ENCODE measurements at regions not wholly inside any gene's neighbourhood (a gene's known extent, or its start where the extent isn't known, plus 50 kb on each side); places are given as distances from the start of the nearest gene placed in this dataset.

DNA sequence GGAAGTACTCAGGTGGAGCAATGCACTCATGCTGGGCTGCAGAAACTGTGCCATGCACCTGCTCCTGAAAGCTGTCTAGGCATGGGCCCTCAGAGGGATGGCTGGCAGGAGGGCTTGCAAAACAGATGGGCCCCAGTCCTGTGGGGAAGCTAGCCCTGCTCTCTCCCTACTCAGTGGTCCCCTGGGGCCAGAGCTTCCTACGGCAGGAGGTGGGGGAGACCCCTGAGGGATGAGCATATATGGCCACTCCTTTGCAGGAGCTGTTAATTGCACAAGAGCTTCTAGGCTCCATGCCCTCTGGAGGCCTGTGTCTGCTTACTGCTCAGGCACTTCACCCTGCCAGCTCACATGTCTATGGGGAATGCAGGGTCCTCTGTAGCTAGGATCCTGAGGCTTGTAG lies 545.3 kb upstream of the PTPRD start:
- WGBS, 2 donors: 78 to 80% methylated on average over 1 of the region's 1 CpG

GRCh38 chr9:11158676-11159075 lies 545.9 kb upstream of the PTPRD start:
- Histone ChIP-seq H3K4me1 (ENCODE audit: control insufficient read depth in 5 of 5, insufficient read depth in 5 of 5, low read length in 5 of 5) (no peaks in the 10 kb centered on the region), H3K4me3 (no peak overlapping the region), H3K9me3 (ENCODE audit: control insufficient read depth in 4 of 4, insufficient read depth in 3 of 4, low read length in 3 of 4) (peaks cover 0 to 10% (median 5%) of the 10 kb centered on the region in 4 donors), H3K27me3 (ENCODE audit: control insufficient read depth in 3 of 3, insufficient read depth in 3 of 3, low read length in 2 of 3) (no peaks in the 10 kb centered on the region), H3K9ac (ENCODE audit: insufficient read depth in 1 of 2, low read length in 2 of 2) (no peak overlapping the region), H3K36me3 (ENCODE audit: control insufficient read depth in 4 of 4, insufficient read depth in 4 of 4, low read length in 4 of 4) (no peaks in the 10 kb centered on the region), H3K27ac (ENCODE audit: low read depth in 1 of 2, low read length in 1 of 2) (no peak overlapping the region)
- no peak for DNase-seq
- no peak for ATAC-seq (ENCODE audit: insufficient read depth, low FRiP score)
- TF ChIP-seq CTCF (IDR thresholded peaks at IDR 0.05; ENCODE audit: control extremely low read depth, extremely low read depth): no peak

More for the DNA sequence above, 545.3 kb upstream of the PTPRD start:
- Histone ChIP-seq H3K9me3 (ENCODE audit: control insufficient read depth in 4 of 4, insufficient read depth in 3 of 4, low read length in 3 of 4) (peaks cover 0 to 10% (median 5%) of the 10 kb centered on the region in 4 donors), H3K4me1 (ENCODE audit: control insufficient read depth in 5 of 5, insufficient read depth in 5 of 5, low read length in 5 of 5) (no peaks in the 10 kb centered on the region), H3K27ac (ENCODE audit: low read depth in 1 of 2, low read length in 1 of 2) (no peak overlapping the region), H3K9ac (ENCODE audit: insufficient read depth in 1 of 2, low read length in 2 of 2) (no peak overlapping the region), H3K27me3 (ENCODE audit: control insufficient read depth in 3 of 3, insufficient read depth in 3 of 3, low read length in 2 of 3) (no peaks in the 10 kb centered on the region), H3K4me3 (no peak overlapping the region), H3K36me3 (ENCODE audit: control insufficient read depth in 4 of 4, insufficient read depth in 4 of 4, low read length in 4 of 4) (no peaks in the 10 kb centered on the region)
- ATAC-seq (ENCODE audit: insufficient read depth, low FRiP score) (no peak), DNase-seq (no peak)
- TF ChIP-seq CTCF (IDR thresholded peaks at IDR 0.05; ENCODE audit: control extremely low read depth, extremely low read depth): no peak

DNA sequence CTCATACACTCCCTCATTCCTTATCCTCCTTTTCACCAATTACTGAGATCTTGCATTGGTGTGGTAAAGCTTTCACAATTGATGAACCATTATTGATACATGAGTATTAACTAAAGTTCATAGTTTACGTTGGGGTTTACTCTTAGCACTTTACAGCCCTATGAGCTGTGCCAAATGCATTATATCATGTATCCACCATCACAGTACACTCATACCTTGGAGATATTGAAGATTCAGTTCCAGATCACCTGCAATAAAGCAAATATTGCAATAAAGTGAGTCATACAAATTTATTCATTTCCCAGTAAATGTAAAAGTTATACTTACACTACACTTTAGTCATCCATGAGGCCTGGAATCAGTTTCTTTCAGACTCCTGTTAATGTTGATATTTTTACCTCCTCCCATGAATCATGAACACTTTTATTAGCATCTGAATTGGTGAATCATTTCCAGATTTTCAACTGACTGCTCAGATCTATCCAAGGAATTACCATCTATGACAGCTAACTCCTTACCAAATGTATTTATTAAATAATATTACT lies 546.6 kb upstream of the PTPRD start:
- H3K9ac ChIP-seq (ENCODE audit: insufficient read depth in 1 of 2, low read length in 2 of 2): no peak overlapping the region
- no peak for TF ChIP-seq CTCF (IDR thresholded peaks at IDR 0.05; ENCODE audit: control extremely low read depth, extremely low read depth)
- no peak for ATAC-seq (ENCODE audit: insufficient read depth, low FRiP score)
- no peak for DNase-seq
- H3K4me3 ChIP-seq: no peak overlapping the region
- peaks cover 0 to 10% (median 5%) of the 10 kb centered on the region in 4 donors for H3K9me3 ChIP-seq (ENCODE audit: control insufficient read depth in 4 of 4, insufficient read depth in 3 of 4, low read length in 3 of 4)
- H3K27me3 ChIP-seq (ENCODE audit: control insufficient read depth in 3 of 3, insufficient read depth in 3 of 3, low read length in 2 of 3): no peaks in the 10 kb centered on the region
- no peak overlapping the region for H3K27ac ChIP-seq (ENCODE audit: low read depth in 1 of 2, low read length in 1 of 2)
- WGBS, 2 donors: 74% methylated on average over 1 of the region's 1 CpG
- no peaks in the 10 kb centered on the region for H3K4me1 ChIP-seq (ENCODE audit: control insufficient read depth in 5 of 5, insufficient read depth in 5 of 5, low read length in 5 of 5)
- H3K36me3 ChIP-seq (ENCODE audit: control insufficient read depth in 4 of 4, insufficient read depth in 4 of 4, low read length in 4 of 4): no peaks in the 10 kb centered on the region

- Histone ChIP-seq H3K4me3 (no peak overlapping the region), H3K27me3 (ENCODE audit: control insufficient read depth in 3 of 3, insufficient read depth in 3 of 3, low read length in 2 of 3) (no peaks in the 10 kb centered on the region), H3K9ac (ENCODE audit: insufficient read depth in 1 of 2, low read length in 2 of 2) (no peak overlapping the region), H3K36me3 (ENCODE audit: control insufficient read depth in 4 of 4, insufficient read depth in 4 of 4, low read length in 4 of 4) (no peaks in the 10 kb centered on the region), H3K4me1 (ENCODE audit: control insufficient read depth in 5 of 5, insufficient read depth in 5 of 5, low read length in 5 of 5) (no peaks in the 10 kb centered on the region), H3K9me3 (ENCODE audit: control insufficient read depth in 4 of 4, insufficient read depth in 3 of 4, low read length in 3 of 4) (peaks cover 0 to 5% (median 1%) of the 10 kb centered on the region in 4 donors), H3K27ac (ENCODE audit: low read depth in 1 of 2, low read length in 1 of 2) (no peak overlapping the region)
- WGBS, 2 donors: 87 to 92% methylated on average over 2 of the region's 2 CpGs
- no peak for TF ChIP-seq CTCF (IDR thresholded peaks at IDR 0.05; ENCODE audit: control extremely low read depth, extremely low read depth)
- ATAC-seq (ENCODE audit: insufficient read depth, low FRiP score): no peak
- no peak for DNase-seq
Observed at GRCh38 chr9:11163843-11164242, 551.0 kb upstream of the PTPRD start.

Data from lung (tissue), 11 donors.